K562 (cell line): ENCODE measurements at regions not wholly inside any gene's neighbourhood (a gene's known extent, or its start where the extent isn't known, plus 50 kb on each side); places are given as distances from the start of the nearest gene placed in this dataset.

ENCODE experiments used
- DNMT1 ChIP-seq: fragments of 450-650 bp; IDR thresholded peaks from 2 replicates; pipeline ENCODE4 v1.6.1; 2016; ENCODE audit warnings: antibody characterized with exemption, mild to moderate bottlenecking
- FOSL1 ChIP-seq: fragments of 200-800 bp; sonication (Bioruptor generic); conservative IDR thresholded peaks from 2 replicates; pipeline ENCODE4 v1.6.1; 2016; ENCODE audit warnings: missing genetic modification characterization, missing compliant biosample characterization
- HMGN3 ChIP-seq: IDR thresholded peaks from 2 replicates; pipeline ENCODE4 v1.6.1; 2011; ENCODE audit warnings: borderline replicate concordance, low read depth, mild to moderate bottlenecking, mixed read lengths, low read length; ENCODE audit not compliant: insufficient read length; ENCODE audit errors: extremely low read depth
- NR2C1 ChIP-seq, 2 experiments: fragments of 450-650 bp; IDR thresholded peaks; 2 replicates each; pipeline ENCODE4 v1.6.1; 2017; ENCODE audit warnings: mild to moderate bottlenecking in 2 of 2, antibody characterized with exemption in 1 of 2, inconsistent platforms in 1 of 2, missing compliant biosample characterization in 1 of 2, missing genetic modification characterization in 1 of 2
- POLR2H ChIP-seq: IDR thresholded peaks from 2 replicates; pipeline ENCODE4 v1.6.1; 2016; ENCODE audit warnings: missing genetic modification characterization, low read depth, mild to moderate bottlenecking, control low read depth, missing compliant biosample characterization, moderate library complexity
- SAFB2 ChIP-seq: fragments of 200-400 bp; formaldehyde crosslinking; IDR thresholded peaks from 2 replicates; pipeline ENCODE4 v1.6.1; 2018; ENCODE audit warnings: borderline replicate concordance, low read length, low read depth, moderate library complexity; ENCODE audit not compliant: severe bottlenecking
- SMAD2 ChIP-seq: fragments of 150-350 bp; IDR thresholded peaks from 2 replicates; pipeline ENCODE4 v1.6.1; 2014; ENCODE audit warnings: low read depth, mild to moderate bottlenecking, low read length
- STAG1 ChIP-seq: sonication (generic); formaldehyde crosslinking; IDR thresholded peaks from 2 replicates; pipeline ENCODE4 v1.5.0; 2020; ENCODE audit warnings: missing genetic modification reagents, borderline replicate concordance
- TF ChIP-seq, protein P1 (sequence below): fragments of 450-650 bp; IDR thresholded peaks from one replicate; pipeline ENCODE4 v1.6.1; 2018; ENCODE audit warnings: mild to moderate bottlenecking, moderate library complexity; ENCODE audit not compliant: partially characterized antibody
- TF ChIP-seq, protein P2 (sequence below): IDR thresholded peaks from 2 replicates; pipeline ENCODE4 v1.6.1; 2014; ENCODE audit warnings: antibody characterized with exemption
- TF ChIP-seq, protein P3 (sequence below): fragments of 450-650 bp; formaldehyde crosslinking; IDR thresholded peaks from 2 replicates; pipeline ENCODE4 v1.4.0; 2022; ENCODE audit warnings: mild to moderate bottlenecking, moderate library complexity
- TF ChIP-seq, protein P4 (sequence below): sonication (generic); formaldehyde crosslinking; IDR thresholded peaks from 2 replicates; pipeline ENCODE4 v1.8.0; 2022; ENCODE audit warnings: missing genetic modification reagents, mild to moderate bottlenecking, moderate library complexity, borderline replicate concordance
- TF ChIP-seq, protein P5 (sequence below): conservative IDR thresholded peaks from 2 replicates; pipeline ENCODE4 v1.6.1; 2011; ENCODE audit warnings: low read depth, mild to moderate bottlenecking, low read length; ENCODE audit not compliant: control insufficient read depth
- TF ChIP-seq, protein P6 (sequence below), 2 experiments: fragments of 450-650 bp; IDR thresholded peaks; 2 replicates each; pipeline ENCODE4 v1.6.1; 2018; ENCODE audit warnings: mild to moderate bottlenecking in 2 of 2, low read depth in 1 of 2; ENCODE audit not compliant: partially characterized antibody in 2 of 2

DNA sequence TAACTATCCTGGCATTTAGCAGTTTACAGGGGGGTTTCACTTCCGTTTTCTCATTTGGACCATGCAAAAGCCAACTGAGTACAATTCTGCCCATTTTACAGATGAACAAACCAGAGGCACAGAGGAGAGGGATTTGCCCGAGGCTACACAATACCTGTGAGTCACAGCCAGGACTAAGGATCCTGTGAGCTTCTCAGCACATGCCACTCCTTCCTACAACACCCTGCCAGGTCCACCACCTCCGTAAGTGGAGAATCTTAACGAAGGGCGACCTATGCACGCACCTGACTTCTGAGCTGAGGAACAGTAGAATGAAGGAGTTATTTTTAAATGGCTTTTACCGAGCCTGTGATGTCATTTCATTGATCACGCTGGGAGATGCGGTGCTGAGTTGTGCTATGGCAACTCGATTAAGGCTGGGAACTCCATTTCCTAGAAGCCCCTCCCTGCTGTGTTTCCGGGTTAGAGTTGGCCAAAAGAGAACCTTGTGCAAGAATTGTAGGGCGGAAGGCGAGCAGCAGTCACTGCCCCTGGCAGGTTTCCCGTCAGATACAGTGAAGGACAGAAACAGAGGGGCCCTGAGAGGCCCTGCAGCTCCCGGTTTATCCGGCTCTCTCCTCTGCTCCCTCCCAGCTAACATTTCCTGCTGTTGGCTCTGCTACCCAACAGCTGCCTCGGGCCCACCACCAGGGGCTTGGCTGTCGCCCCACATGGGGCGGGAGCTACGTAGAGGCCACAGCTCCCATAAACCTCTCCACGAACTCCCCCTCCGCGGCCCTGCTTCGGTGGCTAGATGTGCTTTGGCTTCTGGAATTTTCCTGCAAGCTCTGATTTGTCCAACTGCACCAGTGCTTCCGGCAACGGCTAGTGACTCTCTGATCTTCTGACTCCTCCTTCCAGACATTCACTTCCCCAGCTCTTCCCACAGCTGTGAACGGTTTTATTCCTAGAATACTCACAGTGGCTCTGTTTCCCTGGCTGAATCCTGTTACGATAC is 75.1 kb upstream of the USP9X start (continued):
- TF ChIP-seq DNMT1: no peak
- TF ChIP-seq, protein P1, sequence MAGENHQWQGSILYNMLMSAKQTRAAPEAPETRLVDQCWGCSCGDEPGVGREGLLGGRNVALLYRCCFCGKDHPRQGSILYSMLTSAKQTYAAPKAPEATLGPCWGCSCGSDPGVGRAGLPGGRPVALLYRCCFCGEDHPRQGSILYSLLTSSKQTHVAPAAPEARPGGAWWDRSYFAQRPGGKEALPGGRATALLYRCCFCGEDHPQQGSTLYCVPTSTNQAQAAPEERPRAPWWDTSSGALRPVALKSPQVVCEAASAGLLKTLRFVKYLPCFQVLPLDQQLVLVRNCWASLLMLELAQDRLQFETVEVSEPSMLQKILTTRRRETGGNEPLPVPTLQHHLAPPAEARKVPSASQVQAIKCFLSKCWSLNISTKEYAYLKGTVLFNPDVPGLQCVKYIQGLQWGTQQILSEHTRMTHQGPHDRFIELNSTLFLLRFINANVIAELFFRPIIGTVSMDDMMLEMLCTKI: no peak
- TF ChIP-seq STAG1: no peak
- peak; percentile 86 for TF ChIP-seq NR2C1 (IDR thresholded peaks at IDR 0.05)
- TF ChIP-seq NR2C1 (tag; IDR thresholded peaks at IDR 0.05): peak; percentile 92
- TF ChIP-seq, protein P2, sequence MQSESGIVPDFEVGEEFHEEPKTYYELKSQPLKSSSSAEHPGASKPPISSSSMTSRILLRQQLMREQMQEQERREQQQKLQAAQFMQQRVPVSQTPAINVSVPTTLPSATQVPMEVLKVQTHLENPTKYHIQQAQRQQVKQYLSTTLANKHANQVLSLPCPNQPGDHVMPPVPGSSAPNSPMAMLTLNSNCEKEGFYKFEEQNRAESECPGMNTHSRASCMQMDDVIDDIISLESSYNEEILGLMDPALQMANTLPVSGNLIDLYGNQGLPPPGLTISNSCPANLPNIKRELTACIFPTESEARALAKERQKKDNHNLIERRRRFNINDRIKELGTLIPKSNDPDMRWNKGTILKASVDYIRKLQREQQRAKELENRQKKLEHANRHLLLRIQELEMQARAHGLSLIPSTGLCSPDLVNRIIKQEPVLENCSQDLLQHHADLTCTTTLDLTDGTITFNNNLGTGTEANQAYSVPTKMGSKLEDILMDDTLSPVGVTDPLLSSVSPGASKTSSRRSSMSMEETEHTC: no peak
- no peak for TF ChIP-seq SMAD2
- peak; percentile 59 for TF ChIP-seq HMGN3
- TF ChIP-seq, protein P3, sequence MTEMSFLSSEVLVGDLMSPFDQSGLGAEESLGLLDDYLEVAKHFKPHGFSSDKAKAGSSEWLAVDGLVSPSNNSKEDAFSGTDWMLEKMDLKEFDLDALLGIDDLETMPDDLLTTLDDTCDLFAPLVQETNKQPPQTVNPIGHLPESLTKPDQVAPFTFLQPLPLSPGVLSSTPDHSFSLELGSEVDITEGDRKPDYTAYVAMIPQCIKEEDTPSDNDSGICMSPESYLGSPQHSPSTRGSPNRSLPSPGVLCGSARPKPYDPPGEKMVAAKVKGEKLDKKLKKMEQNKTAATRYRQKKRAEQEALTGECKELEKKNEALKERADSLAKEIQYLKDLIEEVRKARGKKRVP (CRISPR knock-in tag): no peak
- peak; percentile 47 for TF ChIP-seq FOSL1 (tag)
- TF ChIP-seq, protein P4, sequence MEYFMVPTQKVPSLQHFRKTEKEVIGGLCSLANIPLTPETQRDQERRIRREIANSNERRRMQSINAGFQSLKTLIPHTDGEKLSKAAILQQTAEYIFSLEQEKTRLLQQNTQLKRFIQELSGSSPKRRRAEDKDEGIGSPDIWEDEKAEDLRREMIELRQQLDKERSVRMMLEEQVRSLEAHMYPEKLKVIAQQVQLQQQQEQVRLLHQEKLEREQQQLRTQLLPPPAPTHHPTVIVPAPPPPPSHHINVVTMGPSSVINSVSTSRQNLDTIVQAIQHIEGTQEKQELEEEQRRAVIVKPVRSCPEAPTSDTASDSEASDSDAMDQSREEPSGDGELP: peak; percentile 83; the same call in 1 of the 2 replicates
- TF ChIP-seq SAFB2: no peak
- TF ChIP-seq, protein P5, sequence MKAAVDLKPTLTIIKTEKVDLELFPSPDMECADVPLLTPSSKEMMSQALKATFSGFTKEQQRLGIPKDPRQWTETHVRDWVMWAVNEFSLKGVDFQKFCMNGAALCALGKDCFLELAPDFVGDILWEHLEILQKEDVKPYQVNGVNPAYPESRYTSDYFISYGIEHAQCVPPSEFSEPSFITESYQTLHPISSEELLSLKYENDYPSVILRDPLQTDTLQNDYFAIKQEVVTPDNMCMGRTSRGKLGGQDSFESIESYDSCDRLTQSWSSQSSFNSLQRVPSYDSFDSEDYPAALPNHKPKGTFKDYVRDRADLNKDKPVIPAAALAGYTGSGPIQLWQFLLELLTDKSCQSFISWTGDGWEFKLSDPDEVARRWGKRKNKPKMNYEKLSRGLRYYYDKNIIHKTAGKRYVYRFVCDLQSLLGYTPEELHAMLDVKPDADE: 0 out of 2 replicates have a peak, but pooled peaks have one; percentile 45
- peak; percentile 81 for TF ChIP-seq POLR2H (tag)
- TF ChIP-seq, protein P6, sequence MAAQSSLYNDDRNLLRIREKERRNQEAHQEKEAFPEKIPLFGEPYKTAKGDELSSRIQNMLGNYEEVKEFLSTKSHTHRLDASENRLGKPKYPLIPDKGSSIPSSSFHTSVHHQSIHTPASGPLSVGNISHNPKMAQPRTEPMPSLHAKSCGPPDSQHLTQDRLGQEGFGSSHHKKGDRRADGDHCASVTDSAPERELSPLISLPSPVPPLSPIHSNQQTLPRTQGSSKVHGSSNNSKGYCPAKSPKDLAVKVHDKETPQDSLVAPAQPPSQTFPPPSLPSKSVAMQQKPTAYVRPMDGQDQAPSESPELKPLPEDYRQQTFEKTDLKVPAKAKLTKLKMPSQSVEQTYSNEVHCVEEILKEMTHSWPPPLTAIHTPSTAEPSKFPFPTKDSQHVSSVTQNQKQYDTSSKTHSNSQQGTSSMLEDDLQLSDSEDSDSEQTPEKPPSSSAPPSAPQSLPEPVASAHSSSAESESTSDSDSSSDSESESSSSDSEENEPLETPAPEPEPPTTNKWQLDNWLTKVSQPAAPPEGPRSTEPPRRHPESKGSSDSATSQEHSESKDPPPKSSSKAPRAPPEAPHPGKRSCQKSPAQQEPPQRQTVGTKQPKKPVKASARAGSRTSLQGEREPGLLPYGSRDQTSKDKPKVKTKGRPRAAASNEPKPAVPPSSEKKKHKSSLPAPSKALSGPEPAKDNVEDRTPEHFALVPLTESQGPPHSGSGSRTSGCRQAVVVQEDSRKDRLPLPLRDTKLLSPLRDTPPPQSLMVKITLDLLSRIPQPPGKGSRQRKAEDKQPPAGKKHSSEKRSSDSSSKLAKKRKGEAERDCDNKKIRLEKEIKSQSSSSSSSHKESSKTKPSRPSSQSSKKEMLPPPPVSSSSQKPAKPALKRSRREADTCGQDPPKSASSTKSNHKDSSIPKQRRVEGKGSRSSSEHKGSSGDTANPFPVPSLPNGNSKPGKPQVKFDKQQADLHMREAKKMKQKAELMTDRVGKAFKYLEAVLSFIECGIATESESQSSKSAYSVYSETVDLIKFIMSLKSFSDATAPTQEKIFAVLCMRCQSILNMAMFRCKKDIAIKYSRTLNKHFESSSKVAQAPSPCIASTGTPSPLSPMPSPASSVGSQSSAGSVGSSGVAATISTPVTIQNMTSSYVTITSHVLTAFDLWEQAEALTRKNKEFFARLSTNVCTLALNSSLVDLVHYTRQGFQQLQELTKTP (IDR thresholded peaks at IDR 0.05; ENCODE audit: low read depth in 1 of 2, partially characterized antibody in 2 of 2): no peak
